CD14-positive monocyte (primary cell): ENCODE measurements at regions not wholly inside any gene's neighbourhood (a gene's known extent, or its start where the extent isn't known, plus 50 kb on each side); places are given as distances from the start of the nearest gene placed in this dataset.

Experiments used
- DNase-seq, 3 donors: peaks; one replicate each; pipeline ENCODE4 v3.0.0-alpha.2; 2011 to 2022
- H2AFZ ChIP-seq: 2 replicates; pipeline ENCODE4 v1.6.0; 2012; ENCODE audit warnings: mild to moderate bottlenecking, low read depth, low read length, inconsistent platforms; ENCODE audit not compliant: insufficient read depth, poor library complexity, severe bottlenecking
- H3K27ac ChIP-seq, 2 donors: 1 replicate in 1 of 2; 2 replicates in 1 of 2; pipeline ENCODE4 v1.5.1; 2012 to 2013; ENCODE audit warnings: low read length in 2 of 2, control low read depth in 1 of 2, inconsistent platforms in 1 of 2, low read depth in 1 of 2, mild to moderate bottlenecking in 1 of 2
- H3K27me3 ChIP-seq, 2 donors: one replicate each; pipeline versions ENCODE4 v1.6.0 to v1.6.1; 2011 to 2013; ENCODE audit warnings: low read length in 2 of 2; ENCODE audit not compliant: control insufficient read depth in 2 of 2, insufficient read depth in 2 of 2
- H3K36me3 ChIP-seq, 2 donors: replicated peaks in 1 of 2; 1 replicate in 1 of 2; 2 replicates in 1 of 2; pipeline versions ENCODE4 v1.5.1 to v1.6.1; 2012 to 2013; ENCODE audit warnings: low read length in 2 of 2, control low read depth in 1 of 2, inconsistent platforms in 1 of 2, mild to moderate bottlenecking in 1 of 2; ENCODE audit not compliant: insufficient read depth in 2 of 2, control insufficient read depth in 1 of 2
- H3K4me1 ChIP-seq, 2 donors: 1 replicate in 1 of 2; 2 replicates in 1 of 2; pipeline versions ENCODE4 v1.5.1 to v1.6.1; 2012 to 2013; ENCODE audit warnings: low read length in 2 of 2, control low read depth in 1 of 2, inconsistent platforms in 1 of 2, mild to moderate bottlenecking in 1 of 2, moderate library complexity in 1 of 2; ENCODE audit not compliant: insufficient read depth in 2 of 2, control insufficient read depth in 1 of 2
- H3K4me2 ChIP-seq: replicated peaks from 2 replicates; pipeline ENCODE3; 2012; ENCODE audit warnings: low read length, moderate library complexity, mild to moderate bottlenecking; ENCODE audit not compliant: poor library complexity, severe bottlenecking; ENCODE audit errors: extremely low read depth
- H3K4me3 ChIP-seq, 3 experiments: fragments of 200-600 bp in 1 of 3; sonication (generic) in 1 of 3; replicated peaks in 1 of 3; 1 replicate in 2 of 3; 2 replicates in 1 of 3; pipeline ENCODE4 v1.5.1; 2011 to 2013; ENCODE audit warnings: low read length in 3 of 3, mild to moderate bottlenecking in 3 of 3, control low read depth in 2 of 3, low read depth in 2 of 3, inconsistent platforms in 1 of 3, moderate library complexity in 1 of 3
- H3K79me2 ChIP-seq: 2 replicates; pipeline ENCODE4 v1.6.0; 2012; ENCODE audit warnings: mild to moderate bottlenecking, control low read depth, inconsistent platforms, low read length, moderate library complexity; ENCODE audit not compliant: insufficient read depth
- H3K9ac ChIP-seq: 2 replicates; pipeline ENCODE4 v1.6.0; 2017; ENCODE audit warnings: low read length, mild to moderate bottlenecking; ENCODE audit not compliant: insufficient read depth, poor library complexity, severe bottlenecking
- H3K9me3 ChIP-seq, 2 donors: replicated peaks in 1 of 2; 1 replicate in 1 of 2; 2 replicates in 1 of 2; pipeline versions ENCODE4 v1.5.1 to v1.6.1; 2012 to 2013; ENCODE audit warnings: low read length in 2 of 2, control low read depth in 1 of 2; ENCODE audit not compliant: control insufficient read depth in 1 of 2, insufficient read depth in 1 of 2
- H4K20me1 ChIP-seq: 2 replicates; pipeline ENCODE4 v1.6.0; 2012; ENCODE audit warnings: mild to moderate bottlenecking, low read length, control low read depth, moderate library complexity; ENCODE audit not compliant: insufficient read depth
- H3K27ac Mint-ChIP-seq, 7 donors: one replicate each; pipeline ENCODE4 v1.8.0; 2020; ENCODE audit warnings: mild to moderate bottlenecking in 7 of 7, mixed read lengths in 7 of 7, moderate library complexity in 6 of 7, inconsistent platforms in 2 of 7
- H3K27me3 Mint-ChIP-seq, 3 donors: one replicate each; pipeline ENCODE4 v1.8.0; 2021 to 2022; ENCODE audit warnings: low read depth in 3 of 3, mild to moderate bottlenecking in 3 of 3, mixed read lengths in 3 of 3, moderate library complexity in 3 of 3, inconsistent platforms in 1 of 3
- H3K36me3 Mint-ChIP-seq, 2 donors: one replicate each; pipeline ENCODE4 v1.8.0; 2020; ENCODE audit warnings: mixed read lengths in 2 of 2, inconsistent platforms in 1 of 2, mild to moderate bottlenecking in 1 of 2
- H3K4me1 Mint-ChIP-seq: one replicate; pipeline ENCODE4 v1.8.0; 2020; ENCODE audit warnings: mild to moderate bottlenecking, mixed read lengths
- H3K4me3 Mint-ChIP-seq, 2 donors: one replicate each; pipeline ENCODE4 v1.8.0; 2020; ENCODE audit warnings: mild to moderate bottlenecking in 2 of 2, mixed read lengths in 2 of 2, moderate library complexity in 1 of 2
- H3K9me3 Mint-ChIP-seq, 7 donors: one replicate each; pipeline ENCODE4 v1.8.0; 2020 to 2022; ENCODE audit warnings: mixed read lengths in 7 of 7, mild to moderate bottlenecking in 6 of 7, moderate library complexity in 6 of 7, inconsistent platforms in 2 of 7
- WGBS: methylation state at CpG from one replicate; pipeline ENCODE4 v1.1.5; 2013; ENCODE audit warnings: missing lambda C conversion rate; ENCODE audit not compliant: insufficient coverage; 5-methylcytosine and 5-hydroxymethylcytosine counted together
- intact Hi-C, 2 donors: fragments of 100-400 bp; cut with micrococcal nuclease; formaldehyde crosslinking; loops; one replicate each; pipeline versions ENCODE4 v1.15.0 to v1.15.1; 2023
- TF ChIP-seq, protein P1 (sequence below): fragments of 200-600 bp; IDR thresholded peaks from one replicate; pipeline ENCODE4 v1.8.0; 2022; ENCODE audit warnings: antibody characterized with exemption, mild to moderate bottlenecking

DNA sequence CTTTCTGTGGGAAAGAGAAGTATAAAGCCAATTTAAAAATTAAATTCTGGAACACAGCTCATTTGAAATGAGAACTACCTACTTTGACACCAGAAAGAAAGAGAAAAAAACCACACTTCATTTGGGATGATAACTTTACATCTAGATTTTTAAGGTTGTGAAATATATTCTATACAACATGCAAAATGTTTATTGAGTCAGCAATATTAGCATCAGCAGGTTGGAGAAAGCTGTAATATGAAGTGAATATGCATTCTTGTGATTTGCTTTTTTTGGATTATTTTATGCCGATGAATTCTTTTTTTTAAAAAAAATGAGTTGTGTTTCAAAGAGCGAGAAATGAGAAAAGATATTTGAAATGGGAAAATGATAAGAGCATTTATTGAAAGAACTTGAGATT, 307.0 kb upstream of the DPPA4 start:
- no peaks in the 10 kb centered on the region for H3K4me1 Mint-ChIP-seq
- Histone ChIP-seq H3K27me3 (no peaks in the 10 kb centered on the region), H3K4me3 (no peak overlapping the region), H3K4me2 (no peak overlapping the region), H3K79me2 (no peaks in the 10 kb centered on the region), H2AFZ (no peak overlapping the region), H3K4me1 (no peaks in the 10 kb centered on the region), H3K36me3 (no peaks in the 10 kb centered on the region), H3K9me3 (peaks cover 13 to 15% of the 10 kb centered on the region in 2 donors), H4K20me1 (no peaks in the 10 kb centered on the region), H3K27ac (no peak overlapping the region), H3K9ac (no peak overlapping the region)
- peaks cover 0 to 1% (median 0%) of the 10 kb centered on the region in 3 donors for H3K27me3 Mint-ChIP-seq
- peaks cover 2 to 18% (median 9%) of the 10 kb centered on the region in 7 donors for H3K9me3 Mint-ChIP-seq
- H3K27ac Mint-ChIP-seq = no peak overlapping the region
- DNase-seq = no peak
- whole genome bisulfite sequencing = 100% methylated on average over 1 of the region's 2 CpGs
- H3K4me3 Mint-ChIP-seq = no peak overlapping the region
- TF ChIP-seq, protein P1, sequence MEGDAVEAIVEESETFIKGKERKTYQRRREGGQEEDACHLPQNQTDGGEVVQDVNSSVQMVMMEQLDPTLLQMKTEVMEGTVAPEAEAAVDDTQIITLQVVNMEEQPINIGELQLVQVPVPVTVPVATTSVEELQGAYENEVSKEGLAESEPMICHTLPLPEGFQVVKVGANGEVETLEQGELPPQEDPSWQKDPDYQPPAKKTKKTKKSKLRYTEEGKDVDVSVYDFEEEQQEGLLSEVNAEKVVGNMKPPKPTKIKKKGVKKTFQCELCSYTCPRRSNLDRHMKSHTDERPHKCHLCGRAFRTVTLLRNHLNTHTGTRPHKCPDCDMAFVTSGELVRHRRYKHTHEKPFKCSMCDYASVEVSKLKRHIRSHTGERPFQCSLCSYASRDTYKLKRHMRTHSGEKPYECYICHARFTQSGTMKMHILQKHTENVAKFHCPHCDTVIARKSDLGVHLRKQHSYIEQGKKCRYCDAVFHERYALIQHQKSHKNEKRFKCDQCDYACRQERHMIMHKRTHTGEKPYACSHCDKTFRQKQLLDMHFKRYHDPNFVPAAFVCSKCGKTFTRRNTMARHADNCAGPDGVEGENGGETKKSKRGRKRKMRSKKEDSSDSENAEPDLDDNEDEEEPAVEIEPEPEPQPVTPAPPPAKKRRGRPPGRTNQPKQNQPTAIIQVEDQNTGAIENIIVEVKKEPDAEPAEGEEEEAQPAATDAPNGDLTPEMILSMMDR = no peak
- intact Hi-C loops = no loop called here
- no peaks in the 10 kb centered on the region for H3K36me3 Mint-ChIP-seq

DNA sequence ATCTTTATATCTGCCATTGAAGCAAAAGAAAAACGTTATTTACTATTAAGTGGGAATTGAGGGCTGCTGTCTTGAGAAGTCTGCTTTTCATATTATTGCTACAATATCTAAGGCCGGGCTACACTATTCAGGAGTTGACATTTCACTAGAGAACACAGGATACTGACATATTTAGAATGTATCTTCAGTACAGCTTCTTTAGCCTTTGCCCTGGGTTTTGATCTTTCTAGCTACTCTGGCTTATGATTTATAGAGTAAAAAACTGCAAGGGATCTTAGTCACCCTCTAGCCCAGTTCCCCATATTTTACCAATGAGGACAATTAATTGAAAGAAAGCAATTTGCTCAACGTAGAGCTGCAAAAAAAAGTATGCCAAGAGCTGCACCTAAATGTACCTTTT, 307.4 kb upstream of the DPPA4 start:
- no CpG with 5 or more reads among the region's 3 CpGs for WGBS
- no peaks in the 10 kb centered on the region for H3K79me2 ChIP-seq
- no peak overlapping the region for H2AFZ ChIP-seq
- H3K4me1 ChIP-seq = no peaks in the 10 kb centered on the region
- Mint-ChIP-seq H3K27me3 (peaks cover 0 to 1% (median 0%) of the 10 kb centered on the region in 3 donors), H3K4me3 (no peak overlapping the region), H3K9me3 (peaks cover 2 to 18% (median 9%) of the 10 kb centered on the region in 7 donors), H3K36me3 (no peaks in the 10 kb centered on the region), H3K4me1 (no peaks in the 10 kb centered on the region), H3K27ac (no peak overlapping the region)
- TF ChIP-seq, protein P1 = no peak
- H3K4me3 ChIP-seq = no peak overlapping the region
- no peak overlapping the region for H3K27ac ChIP-seq
- H3K36me3 ChIP-seq = no peaks in the 10 kb centered on the region
- no peak for DNase-seq
- peaks cover 13 to 15% of the 10 kb centered on the region in 2 donors for H3K9me3 ChIP-seq
- no peaks in the 10 kb centered on the region for H3K27me3 ChIP-seq
- no peak overlapping the region for H3K4me2 ChIP-seq
- H4K20me1 ChIP-seq = no peaks in the 10 kb centered on the region
- intact Hi-C loops = no loop called here
- H3K9ac ChIP-seq = no peak overlapping the region
